Endothelial cell of umbilical vein (primary cell): ENCODE measurements at regions not wholly inside any gene's neighbourhood (a gene's known extent, or its start where the extent isn't known, plus 50 kb on each side); places are given as distances from the start of the nearest gene placed in this dataset.

Source experiments
- BruUV-seq: library from RNA; stranded (reverse); fragments of 400-500 nt; replicated peaks from 2 replicates; lab custom pipeline; 2021; lab: Mats Ljungman, UMichigan
- CTCF ChIA-PET: fragments of 300-600, 350-600 bp; sonication (Branson Sonifier 250); formaldehyde crosslinking; loops from one replicate; lab custom pipeline; 2021; ENCODE audit warnings: antibody characterized with exemption, inconsistent platforms; lab: Charles Lee
- POLR2A ChIA-PET: fragments of 300-600, 350-600 bp; sonication (Branson Sonifier 250); formaldehyde crosslinking; loops from one replicate; lab custom pipeline; 2021; ENCODE audit warnings: antibody characterized with exemption, inconsistent platforms; lab: Charles Lee
- DNase-seq: peaks from one replicate; pipeline ENCODE4 v3.0.0-alpha.2; 2011; ENCODE audit warnings: low read depth, low spot score
- FAIRE-seq: peaks from 2 replicates; lab custom pipeline; 2011; peaks lifted over from hg19 to GRCh38; lab: Jason Lieb, UNC
- H2AFZ ChIP-seq: 2 replicates; pipeline ENCODE4 v1.6.0; 2012; ENCODE audit warnings: low read depth, low read length, control low read depth, inconsistent platforms
- H3K27ac ChIP-seq: 2 replicates; pipeline ENCODE4 v1.5.1; 2011; ENCODE audit warnings: low read depth, mild to moderate bottlenecking, control low read depth, low read length, moderate library complexity; ENCODE audit not compliant: insufficient read depth
- H3K27me3 ChIP-seq, 2 experiments: 2 replicates each; pipeline versions ENCODE4 v1.6.0 to v1.6.1; 2011; ENCODE audit warnings: low read length in 2 of 2, mixed read lengths in 1 of 2; ENCODE audit not compliant: control insufficient read depth in 2 of 2, insufficient read depth in 2 of 2
- H3K36me3 ChIP-seq, 2 experiments: 2 replicates in 1 of 2; 3 replicates in 1 of 2; pipeline ENCODE4 v1.5.1; 2011; ENCODE audit warnings: low read length in 2 of 2, mild to moderate bottlenecking in 1 of 2, moderate library complexity in 1 of 2; ENCODE audit not compliant: control insufficient read depth in 2 of 2, insufficient read depth in 2 of 2; ENCODE audit errors: extremely low read depth in 1 of 2
- H3K4me1 ChIP-seq: 3 replicates; pipeline ENCODE4 v1.5.1; 2011; ENCODE audit warnings: mild to moderate bottlenecking, low read length; ENCODE audit not compliant: control insufficient read depth, insufficient read depth; ENCODE audit errors: extremely low read depth
- H3K4me2 ChIP-seq: 2 replicates; pipeline ENCODE4 v1.6.1; 2011; ENCODE audit warnings: low read length, control low read depth, mixed read lengths; ENCODE audit not compliant: insufficient read depth
- H3K4me3 ChIP-seq, 3 experiments: fragments of 200-600 bp in 1 of 3; sonication (generic), shearing (Covaris generic) in 1 of 3; replicated peaks in 1 of 3; 2 replicates each; pipeline ENCODE4 v1.5.1; 2011 to 2016; ENCODE audit warnings: control low read depth in 3 of 3, low read length in 3 of 3, mild to moderate bottlenecking in 2 of 3, inconsistent platforms in 1 of 3, low read depth in 1 of 3, moderate library complexity in 1 of 3; ENCODE audit not compliant: insufficient read depth in 1 of 3
- H3K79me2 ChIP-seq: 2 replicates; pipeline ENCODE4 v1.6.0; 2012; ENCODE audit warnings: low read length, inconsistent platforms; ENCODE audit not compliant: control insufficient read depth, insufficient read depth
- H3K9ac ChIP-seq: replicated peaks from 2 replicates; pipeline ENCODE3; 2011; ENCODE audit warnings: low read length, control low read depth; ENCODE audit not compliant: insufficient read depth; ENCODE audit errors: extremely low read depth
- H3K9me1 ChIP-seq: replicated peaks from 3 replicates; pipeline ENCODE4 v1.6.0; 2011; ENCODE audit warnings: mild to moderate bottlenecking, low read length; ENCODE audit not compliant: control insufficient read depth, insufficient read depth; ENCODE audit errors: extremely low read depth
- H3K9me3 ChIP-seq: replicated peaks from 2 replicates; pipeline ENCODE4 v1.5.1; 2012; ENCODE audit warnings: low read length, inconsistent platforms; ENCODE audit not compliant: control insufficient read depth, insufficient read depth
- H4K20me1 ChIP-seq: replicated peaks from 2 replicates; pipeline ENCODE3; 2011; ENCODE audit warnings: mild to moderate bottlenecking, low read length; ENCODE audit not compliant: control insufficient read depth, insufficient read depth; ENCODE audit errors: extremely low read depth
- CTCF ChIP-seq, 2 donors: IDR thresholded peaks; 1 replicate in 1 of 2; 2 replicates in 1 of 2; pipeline ENCODE4 v1.5.1; 2011; ENCODE audit warnings: low read length in 2 of 2, mild to moderate bottlenecking in 2 of 2, moderate library complexity in 2 of 2, control low read depth in 1 of 2, inconsistent platforms in 1 of 2, low read depth in 1 of 2; ENCODE audit not compliant: insufficient read depth in 1 of 2; ENCODE audit errors: extremely low read depth in 1 of 2
- EZH2 ChIP-seq: IDR thresholded peaks from 2 replicates; pipeline ENCODE4 v1.6.1; 2012; ENCODE audit warnings: borderline replicate concordance, low read depth, mild to moderate bottlenecking, moderate library complexity, low read length, inconsistent platforms; ENCODE audit not compliant: severe bottlenecking
- FOS ChIP-seq: IDR thresholded peaks from 2 replicates; pipeline ENCODE4 v1.6.1; 2011; ENCODE audit warnings: mild to moderate bottlenecking, low read length, moderate library complexity, borderline replicate concordance; ENCODE audit not compliant: insufficient read depth
- GATA2 ChIP-seq: IDR thresholded peaks from 2 replicates; pipeline ENCODE4 v1.7.0; 2011; ENCODE audit warnings: low read depth, mild to moderate bottlenecking, moderate library complexity, mixed read lengths, low read length; ENCODE audit not compliant: insufficient read length, insufficient read depth
- JUN ChIP-seq: IDR thresholded peaks from 2 replicates; pipeline ENCODE4 v1.6.1; 2011; ENCODE audit warnings: borderline replicate concordance, low read depth; ENCODE audit not compliant: insufficient read length, insufficient read depth
- MAX ChIP-seq: IDR thresholded peaks from 2 replicates; pipeline ENCODE4 v1.6.1; 2011; ENCODE audit not compliant: insufficient read depth, insufficient read length
- MYC ChIP-seq: IDR thresholded peaks from one replicate; pipeline ENCODE4 v1.6.1; 2011; ENCODE audit warnings: mild to moderate bottlenecking, low read depth, low read length
- POLR2A ChIP-seq: IDR thresholded peaks from 2 replicates; pipeline ENCODE4 v1.6.1; 2012; ENCODE audit warnings: low read depth, mild to moderate bottlenecking, control low read depth, low read length
- POLR2AphosphoS5 ChIP-seq: IDR thresholded peaks from 2 replicates; pipeline ENCODE4 v1.6.1; 2012; ENCODE audit warnings: low read depth, mild to moderate bottlenecking, control low read depth, low read length, moderate library complexity; ENCODE audit not compliant: insufficient read depth
- dilution Hi-C: fragments of 300-500 bp; cut with MboI; formaldehyde crosslinking; loops from one replicate; pipeline ENCODE4 v1.15.0; 2019; ENCODE audit warnings: low sequenced_read_pairs; ENCODE audit not compliant: extremely low pct_ligation_motif_present
- intact Hi-C: fragments of 100-400 bp; cut with micrococcal nuclease; formaldehyde crosslinking; loops from one replicate; pipeline ENCODE4 v1.10.0; 2022

DNA sequence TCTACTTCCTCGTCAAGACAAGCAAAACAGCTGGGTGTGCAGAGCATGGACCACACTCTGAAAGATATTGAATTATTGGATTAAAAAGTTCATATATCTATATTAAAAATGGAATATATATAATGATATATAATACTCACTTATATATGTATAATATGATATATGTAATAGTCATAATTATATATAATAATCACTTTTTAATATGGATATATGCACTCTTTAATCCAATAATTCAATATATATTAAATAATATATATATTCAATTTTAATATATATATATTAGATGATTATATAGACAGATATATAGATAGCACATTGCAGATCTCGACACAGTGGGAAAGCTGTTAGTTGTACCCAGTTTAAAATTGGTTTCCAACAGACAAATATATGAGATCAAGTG lies 182.1 kb upstream of the CARD18 start:
- Histone ChIP-seq H3K4me2 (no peak overlapping the region), H4K20me1 (no peaks in the 10 kb centered on the region), H3K9me1 (no peaks in the 10 kb centered on the region), H3K36me3 (no peaks in the 10 kb centered on the region), H3K4me1 (no peaks in the 10 kb centered on the region), H3K27ac (no peak overlapping the region), H3K79me2 (no peaks in the 10 kb centered on the region), H3K27me3 (no peaks in the 10 kb centered on the region), H3K9ac (no peak overlapping the region), H3K4me3 (no peak overlapping the region), H2AFZ (no peak overlapping the region), H3K9me3 (no peaks in the 10 kb centered on the region)
- CTCF ChIA-PET: interaction anchor here (1.1 kb wide), 1 partner anchor 32 kb away, joined by 3 read pairs; no protein-coding TSS in a partner anchor
- intact Hi-C loops (no loop called here), dilution Hi-C loops (no loop called here)
- TF ChIP-seq FOS (no peak), JUN (no peak), EZH2 (no peak), MAX (no peak), CTCF (IDR thresholded peaks at IDR 0.05; ENCODE audit: extremely low read depth in 1 of 2, insufficient read depth in 1 of 2, low read depth in 1 of 2, low read length in 2 of 2) (no peak)
- FAIRE-seq (no peak), DNase-seq (no peak)
- no TSS peak for BruUV-seq
- POLR2A ChIA-PET: no interaction called here

DNA sequence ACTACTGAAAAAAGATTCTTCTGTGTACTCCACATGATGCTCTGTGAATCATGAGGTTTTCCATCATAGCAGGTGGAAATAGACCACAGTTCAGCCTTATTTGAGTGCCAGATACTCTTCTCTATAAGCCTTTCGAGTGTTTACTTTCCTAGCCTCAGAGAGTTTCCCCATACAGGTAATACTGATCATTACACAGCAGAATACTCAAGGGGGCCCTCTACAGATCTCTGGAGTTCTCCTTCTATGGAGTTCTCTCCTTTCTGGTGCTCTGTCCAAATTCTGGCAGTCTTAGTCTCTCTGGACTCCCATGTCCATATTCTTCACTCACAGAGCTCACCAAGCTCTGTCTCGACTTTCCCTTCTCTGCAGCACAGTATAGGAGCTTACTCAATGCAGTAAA lies 175.7 kb upstream of the CARD18 start:
- H4K20me1 ChIP-seq: no peaks in the 10 kb centered on the region
- H3K79me2 ChIP-seq: no peaks in the 10 kb centered on the region
- H3K4me3 ChIP-seq: no peak overlapping the region
- dilution Hi-C loops (no loop called here), intact Hi-C loops (no loop called here)
- no peaks in the 10 kb centered on the region for H3K36me3 ChIP-seq
- no peak overlapping the region for H3K4me2 ChIP-seq
- ChIA-PET CTCF (interaction anchor here (1.1 kb wide), 1 partner anchor 85 kb away, joined by 3 read pairs; no protein-coding TSS in a partner anchor), POLR2A (no interaction called here)
- no peak overlapping the region for H2AFZ ChIP-seq
- DNase-seq: no peak
- H3K9me1 ChIP-seq: no peaks in the 10 kb centered on the region
- no peaks in the 10 kb centered on the region for H3K27me3 ChIP-seq
- H3K9me3 ChIP-seq: no peaks in the 10 kb centered on the region
- no TSS peak for BruUV-seq
- TF ChIP-seq FOS (no peak), MAX (no peak), POLR2A (no peak), JUN (no peak), EZH2 (no peak), MYC (no peak), POLR2AphosphoS5 (no peak), CTCF (IDR thresholded peaks at IDR 0.05; ENCODE audit: extremely low read depth in 1 of 2, insufficient read depth in 1 of 2, low read depth in 1 of 2, low read length in 2 of 2) (no peak), GATA2 (no peak)
- no peak overlapping the region for H3K9ac ChIP-seq
- no peak overlapping the region for H3K27ac ChIP-seq
- no peaks in the 10 kb centered on the region for H3K4me1 ChIP-seq
- no peak for FAIRE-seq
